Stomach (tissue), 4 donors: ENCODE measurements at regions not wholly inside any gene's neighbourhood (a gene's known extent, or its start where the extent isn't known, plus 50 kb on each side); places are given as distances from the start of the nearest gene placed in this dataset.

Experiments used
- EP300 ChIP-seq: sonication (generic); formaldehyde crosslinking; IDR thresholded peaks from one replicate; pipeline ENCODE4 v1.6.1; 2017; ENCODE audit warnings: antibody characterized with exemption
- POLR2A ChIP-seq, 4 donors: fragments of 450-650 bp; IDR thresholded peaks; one replicate each; pipeline ENCODE4 v1.6.1; 2016; ENCODE audit warnings: antibody characterized with exemption in 4 of 4, control low read depth in 2 of 4, mild to moderate bottlenecking in 1 of 4, moderate library complexity in 1 of 4
- POLR2AphosphoS5 ChIP-seq, 3 donors: sonication (generic); formaldehyde crosslinking; IDR thresholded peaks; one replicate each; pipeline ENCODE4 v1.6.1; 2016; ENCODE audit warnings: antibody characterized with exemption in 3 of 3
- TF ChIP-seq, protein P1 (sequence below), 7 experiments: fragments of 450-650 bp in 4 of 7; fragments of 200-600 bp in 3 of 7; sonication (generic) in 3 of 7; IDR thresholded peaks; one replicate each; pipeline ENCODE4 v1.5.1; 2016 to 2019; ENCODE audit warnings: antibody characterized with exemption in 7 of 7, control low read depth in 2 of 7, mild to moderate bottlenecking in 1 of 7

DNA sequence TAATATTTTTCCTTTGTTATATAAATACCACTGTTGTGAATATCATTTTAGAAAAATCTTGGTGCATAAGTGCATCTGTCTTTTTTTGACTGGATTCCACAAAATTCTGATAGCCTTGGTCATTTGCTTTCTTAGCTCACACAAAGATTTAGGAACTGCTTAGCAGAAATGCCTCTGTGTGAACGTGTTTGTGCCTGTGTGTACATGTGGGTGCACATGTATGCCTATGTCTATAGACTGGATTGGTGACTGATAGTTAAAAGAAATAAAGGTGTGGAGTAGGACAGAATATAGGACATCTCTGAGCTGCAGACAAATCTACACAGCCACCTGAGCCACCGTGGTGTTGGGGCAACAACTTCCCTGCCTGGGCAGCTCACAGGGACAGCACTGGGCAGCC, 93.8 kb downstream of the TSN start:
- TF ChIP-seq, protein P1, sequence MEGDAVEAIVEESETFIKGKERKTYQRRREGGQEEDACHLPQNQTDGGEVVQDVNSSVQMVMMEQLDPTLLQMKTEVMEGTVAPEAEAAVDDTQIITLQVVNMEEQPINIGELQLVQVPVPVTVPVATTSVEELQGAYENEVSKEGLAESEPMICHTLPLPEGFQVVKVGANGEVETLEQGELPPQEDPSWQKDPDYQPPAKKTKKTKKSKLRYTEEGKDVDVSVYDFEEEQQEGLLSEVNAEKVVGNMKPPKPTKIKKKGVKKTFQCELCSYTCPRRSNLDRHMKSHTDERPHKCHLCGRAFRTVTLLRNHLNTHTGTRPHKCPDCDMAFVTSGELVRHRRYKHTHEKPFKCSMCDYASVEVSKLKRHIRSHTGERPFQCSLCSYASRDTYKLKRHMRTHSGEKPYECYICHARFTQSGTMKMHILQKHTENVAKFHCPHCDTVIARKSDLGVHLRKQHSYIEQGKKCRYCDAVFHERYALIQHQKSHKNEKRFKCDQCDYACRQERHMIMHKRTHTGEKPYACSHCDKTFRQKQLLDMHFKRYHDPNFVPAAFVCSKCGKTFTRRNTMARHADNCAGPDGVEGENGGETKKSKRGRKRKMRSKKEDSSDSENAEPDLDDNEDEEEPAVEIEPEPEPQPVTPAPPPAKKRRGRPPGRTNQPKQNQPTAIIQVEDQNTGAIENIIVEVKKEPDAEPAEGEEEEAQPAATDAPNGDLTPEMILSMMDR (IDR thresholded peaks at IDR 0.05) = no peak
- TF ChIP-seq POLR2A (IDR thresholded peaks at IDR 0.05) (no peak), EP300 (no peak), POLR2AphosphoS5 (IDR thresholded peaks at IDR 0.05) (no peak)
